Liver (tissue), 8 donors: ENCODE measurements at regions not wholly inside any gene's neighbourhood (a gene's known extent, or its start where the extent isn't known, plus 50 kb on each side); places are given as distances from the start of the nearest gene placed in this dataset.

ENCODE experiments used
- DNase-seq: peaks from one replicate; pipeline ENCODE4 v3.0.0-alpha.2; 2017; ENCODE audit warnings: low spot score
- H3K27ac ChIP-seq, 2 donors: one replicate each; pipeline ENCODE4 v1.7.0; 2013; ENCODE audit warnings: inconsistent platforms in 2 of 2, low read length in 2 of 2, control low read depth in 1 of 2, low read depth in 1 of 2, mild to moderate bottlenecking in 1 of 2
- H3K27me3 ChIP-seq, 4 donors: one replicate each; pipeline versions ENCODE4 v1.6.1 to v1.7.0; 2013; ENCODE audit warnings: low read length in 3 of 4, inconsistent platforms in 1 of 4, mild to moderate bottlenecking in 1 of 4, moderate library complexity in 1 of 4; ENCODE audit not compliant: control insufficient read depth in 4 of 4, insufficient read depth in 4 of 4
- H3K36me3 ChIP-seq, 4 donors: one replicate each; pipeline versions ENCODE4 v1.6.1 to v1.7.0; 2013; ENCODE audit warnings: low read length in 3 of 4, mild to moderate bottlenecking in 3 of 4, low read depth in 1 of 4, moderate library complexity in 1 of 4; ENCODE audit not compliant: control insufficient read depth in 4 of 4, insufficient read depth in 3 of 4
- H3K4me1 ChIP-seq, 4 donors: one replicate each; pipeline versions ENCODE4 v1.6.1 to v1.7.0; 2013; ENCODE audit warnings: low read length in 3 of 4, mild to moderate bottlenecking in 3 of 4, moderate library complexity in 1 of 4; ENCODE audit not compliant: control insufficient read depth in 4 of 4, insufficient read depth in 4 of 4
- H3K4me3 ChIP-seq, 3 donors: one replicate each; pipeline versions ENCODE4 v1.6.1 to v1.7.0; 2013; ENCODE audit warnings: low read length in 3 of 3, control low read depth in 1 of 3, low read depth in 1 of 3, mild to moderate bottlenecking in 1 of 3
- H3K9ac ChIP-seq, 2 donors: one replicate each; pipeline ENCODE4 v1.7.0; 2013; ENCODE audit warnings: low read length in 2 of 2, mild to moderate bottlenecking in 2 of 2, moderate library complexity in 2 of 2, control low read depth in 1 of 2, low read depth in 1 of 2
- H3K9me3 ChIP-seq, 4 donors: one replicate each; pipeline versions ENCODE4 v1.6.1 to v1.7.0; 2013; ENCODE audit warnings: low read length in 3 of 4; ENCODE audit not compliant: control insufficient read depth in 4 of 4
- EGR1 ChIP-seq, 2 donors: IDR thresholded peaks; 2 replicates each; pipeline ENCODE4 v1.6.1; 2016 to 2018; ENCODE audit warnings: antibody characterized with exemption in 2 of 2, low read depth in 2 of 2
- FOXA1 ChIP-seq: IDR thresholded peaks from 2 replicates; pipeline ENCODE4 v1.6.1; 2016; ENCODE audit warnings: antibody characterized with exemption
- FOXA2 ChIP-seq: IDR thresholded peaks from 2 replicates; pipeline ENCODE4 v1.6.1; 2016; ENCODE audit warnings: antibody characterized with exemption
- GABPA ChIP-seq, 2 donors: IDR thresholded peaks in 1 of 2; conservative IDR thresholded peaks in 1 of 2; 2 replicates each; pipeline ENCODE4 v1.6.1; 2016; ENCODE audit warnings: antibody characterized with exemption in 2 of 2, mild to moderate bottlenecking in 1 of 2, moderate library complexity in 1 of 2
- HNF4A ChIP-seq, 2 donors: conservative IDR thresholded peaks; 2 replicates each; pipeline ENCODE4 v1.6.1; 2016; ENCODE audit warnings: antibody characterized with exemption in 2 of 2, mild to moderate bottlenecking in 2 of 2
- HNF4G ChIP-seq: IDR thresholded peaks from 2 replicates; pipeline ENCODE4 v1.6.1; 2016; ENCODE audit warnings: antibody characterized with exemption
- JUND ChIP-seq, 2 donors: IDR thresholded peaks; 2 replicates each; pipeline ENCODE4 v1.6.1; 2016; ENCODE audit warnings: antibody characterized with exemption in 2 of 2
- NR2F2 ChIP-seq: IDR thresholded peaks from 2 replicates; pipeline ENCODE4 v1.6.1; 2016; ENCODE audit warnings: antibody characterized with exemption
- RAD21 ChIP-seq, 2 donors: IDR thresholded peaks; 2 replicates each; pipeline ENCODE4 v1.6.1; 2016; ENCODE audit warnings: antibody characterized with exemption in 2 of 2, mild to moderate bottlenecking in 2 of 2
- RXRA ChIP-seq, 2 donors: IDR thresholded peaks; 2 replicates each; pipeline ENCODE4 v1.6.1; 2017 to 2018; ENCODE audit warnings: antibody characterized with exemption in 2 of 2, mild to moderate bottlenecking in 1 of 2
- SP1 ChIP-seq: IDR thresholded peaks from 2 replicates; pipeline ENCODE4 v1.6.1; 2018; ENCODE audit warnings: antibody characterized with exemption, mild to moderate bottlenecking
- TAF1 ChIP-seq: conservative IDR thresholded peaks from 2 replicates; pipeline ENCODE4 v1.6.1; 2016; ENCODE audit warnings: antibody characterized with exemption, mild to moderate bottlenecking
- YY1 ChIP-seq: IDR thresholded peaks from 2 replicates; pipeline ENCODE4 v1.6.1; 2016; ENCODE audit warnings: antibody characterized with exemption, mild to moderate bottlenecking
- whole genome bisulfite sequencing: extraction: QIAGEN DNeasy Blood & Tissue Kit; methylation state at CpG from one replicate; pipeline ENCODE4 v1.1.7; 2013; 5-methylcytosine and 5-hydroxymethylcytosine counted together
- TF ChIP-seq, protein P1 (sequence below): fragments of 150-350 bp; IDR thresholded peaks from 2 replicates; pipeline ENCODE4 v1.5.1; 2017; ENCODE audit warnings: improper control_type of control experiment, low read depth, low read length; ENCODE audit not compliant: missing input control
- TF ChIP-seq, protein P2 (sequence below): IDR thresholded peaks from 2 replicates; pipeline ENCODE4 v1.6.1; 2016; ENCODE audit warnings: antibody characterized with exemption, mild to moderate bottlenecking
- TF ChIP-seq, protein P3 (sequence below): IDR thresholded peaks from 2 replicates; pipeline ENCODE4 v1.6.1; 2016; ENCODE audit warnings: antibody characterized with exemption
- TF ChIP-seq, protein P4 (sequence below): IDR thresholded peaks from 2 replicates; pipeline ENCODE4 v1.6.1; 2016; ENCODE audit warnings: antibody characterized with exemption
- TF ChIP-seq, protein P5 (sequence below): IDR thresholded peaks from 2 replicates; pipeline ENCODE4 v1.6.1; 2016; ENCODE audit warnings: antibody characterized with exemption
- donor health status: healthy.
- donor health status: healthy.
- donor health status: healthy.
- donor health status: healthy.
- donor health status: healthy.

DNA sequence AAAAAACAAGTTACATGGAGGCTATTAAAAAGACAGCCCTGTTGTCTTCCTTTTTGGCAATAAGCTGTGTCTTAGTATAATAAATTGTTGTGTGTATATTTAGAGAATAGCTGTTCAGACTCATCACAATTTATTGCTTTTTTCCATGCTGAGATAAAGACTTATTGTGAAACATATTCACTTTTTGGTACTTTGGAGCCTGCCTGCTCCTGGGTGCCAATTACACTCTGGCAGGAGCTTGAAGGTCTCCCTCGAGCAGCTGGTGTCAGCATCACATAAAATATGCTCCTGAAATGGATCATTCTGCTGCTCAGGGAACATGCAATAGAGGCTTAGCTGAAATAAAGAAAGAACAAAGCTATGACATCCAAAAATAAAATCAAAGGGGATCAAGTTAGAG is 211.6 kb upstream of the DKK2 start:
- no peak for DNase-seq
- Histone ChIP-seq H3K4me1 (no peaks in the 10 kb centered on the region), H3K36me3 (no peaks in the 10 kb centered on the region), H3K9ac (no peak overlapping the region), H3K9me3 (no peaks in the 10 kb centered on the region), H3K27me3 (no peaks in the 10 kb centered on the region), H3K27ac (no peak overlapping the region), H3K4me3 (no peak overlapping the region)
- WGBS, result 32% methylated on average over 1 of the region's 1 CpG
- TF ChIP-seq, protein P1, sequence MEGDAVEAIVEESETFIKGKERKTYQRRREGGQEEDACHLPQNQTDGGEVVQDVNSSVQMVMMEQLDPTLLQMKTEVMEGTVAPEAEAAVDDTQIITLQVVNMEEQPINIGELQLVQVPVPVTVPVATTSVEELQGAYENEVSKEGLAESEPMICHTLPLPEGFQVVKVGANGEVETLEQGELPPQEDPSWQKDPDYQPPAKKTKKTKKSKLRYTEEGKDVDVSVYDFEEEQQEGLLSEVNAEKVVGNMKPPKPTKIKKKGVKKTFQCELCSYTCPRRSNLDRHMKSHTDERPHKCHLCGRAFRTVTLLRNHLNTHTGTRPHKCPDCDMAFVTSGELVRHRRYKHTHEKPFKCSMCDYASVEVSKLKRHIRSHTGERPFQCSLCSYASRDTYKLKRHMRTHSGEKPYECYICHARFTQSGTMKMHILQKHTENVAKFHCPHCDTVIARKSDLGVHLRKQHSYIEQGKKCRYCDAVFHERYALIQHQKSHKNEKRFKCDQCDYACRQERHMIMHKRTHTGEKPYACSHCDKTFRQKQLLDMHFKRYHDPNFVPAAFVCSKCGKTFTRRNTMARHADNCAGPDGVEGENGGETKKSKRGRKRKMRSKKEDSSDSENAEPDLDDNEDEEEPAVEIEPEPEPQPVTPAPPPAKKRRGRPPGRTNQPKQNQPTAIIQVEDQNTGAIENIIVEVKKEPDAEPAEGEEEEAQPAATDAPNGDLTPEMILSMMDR, result no peak
- TF ChIP-seq NR2F2 (no peak), TAF1 (no peak), FOXA1 (no peak), GABPA (IDR thresholded peaks at IDR 0.05 in 1 of 2, conservative IDR thresholded peaks at IDR 0.05 in 1 of 2) (no peak), EGR1 (IDR thresholded peaks at IDR 0.05; ENCODE audit: low read depth in 2 of 2) (no peak), JUND (IDR thresholded peaks at IDR 0.05) (no peak), YY1 (no peak), RXRA (IDR thresholded peaks at IDR 0.05) (no peak), SP1 (no peak), FOXA2 (no peak), HNF4A (conservative IDR thresholded peaks at IDR 0.05) (no peak)
- TF ChIP-seq, protein P2, sequence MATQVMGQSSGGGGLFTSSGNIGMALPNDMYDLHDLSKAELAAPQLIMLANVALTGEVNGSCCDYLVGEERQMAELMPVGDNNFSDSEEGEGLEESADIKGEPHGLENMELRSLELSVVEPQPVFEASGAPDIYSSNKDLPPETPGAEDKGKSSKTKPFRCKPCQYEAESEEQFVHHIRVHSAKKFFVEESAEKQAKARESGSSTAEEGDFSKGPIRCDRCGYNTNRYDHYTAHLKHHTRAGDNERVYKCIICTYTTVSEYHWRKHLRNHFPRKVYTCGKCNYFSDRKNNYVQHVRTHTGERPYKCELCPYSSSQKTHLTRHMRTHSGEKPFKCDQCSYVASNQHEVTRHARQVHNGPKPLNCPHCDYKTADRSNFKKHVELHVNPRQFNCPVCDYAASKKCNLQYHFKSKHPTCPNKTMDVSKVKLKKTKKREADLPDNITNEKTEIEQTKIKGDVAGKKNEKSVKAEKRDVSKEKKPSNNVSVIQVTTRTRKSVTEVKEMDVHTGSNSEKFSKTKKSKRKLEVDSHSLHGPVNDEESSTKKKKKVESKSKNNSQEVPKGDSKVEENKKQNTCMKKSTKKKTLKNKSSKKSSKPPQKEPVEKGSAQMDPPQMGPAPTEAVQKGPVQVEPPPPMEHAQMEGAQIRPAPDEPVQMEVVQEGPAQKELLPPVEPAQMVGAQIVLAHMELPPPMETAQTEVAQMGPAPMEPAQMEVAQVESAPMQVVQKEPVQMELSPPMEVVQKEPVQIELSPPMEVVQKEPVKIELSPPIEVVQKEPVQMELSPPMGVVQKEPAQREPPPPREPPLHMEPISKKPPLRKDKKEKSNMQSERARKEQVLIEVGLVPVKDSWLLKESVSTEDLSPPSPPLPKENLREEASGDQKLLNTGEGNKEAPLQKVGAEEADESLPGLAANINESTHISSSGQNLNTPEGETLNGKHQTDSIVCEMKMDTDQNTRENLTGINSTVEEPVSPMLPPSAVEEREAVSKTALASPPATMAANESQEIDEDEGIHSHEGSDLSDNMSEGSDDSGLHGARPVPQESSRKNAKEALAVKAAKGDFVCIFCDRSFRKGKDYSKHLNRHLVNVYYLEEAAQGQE, result no peak
- TF ChIP-seq, protein P3, sequence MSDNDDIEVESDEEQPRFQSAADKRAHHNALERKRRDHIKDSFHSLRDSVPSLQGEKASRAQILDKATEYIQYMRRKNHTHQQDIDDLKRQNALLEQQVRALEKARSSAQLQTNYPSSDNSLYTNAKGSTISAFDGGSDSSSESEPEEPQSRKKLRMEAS, result no peak
- TF ChIP-seq, protein P4, sequence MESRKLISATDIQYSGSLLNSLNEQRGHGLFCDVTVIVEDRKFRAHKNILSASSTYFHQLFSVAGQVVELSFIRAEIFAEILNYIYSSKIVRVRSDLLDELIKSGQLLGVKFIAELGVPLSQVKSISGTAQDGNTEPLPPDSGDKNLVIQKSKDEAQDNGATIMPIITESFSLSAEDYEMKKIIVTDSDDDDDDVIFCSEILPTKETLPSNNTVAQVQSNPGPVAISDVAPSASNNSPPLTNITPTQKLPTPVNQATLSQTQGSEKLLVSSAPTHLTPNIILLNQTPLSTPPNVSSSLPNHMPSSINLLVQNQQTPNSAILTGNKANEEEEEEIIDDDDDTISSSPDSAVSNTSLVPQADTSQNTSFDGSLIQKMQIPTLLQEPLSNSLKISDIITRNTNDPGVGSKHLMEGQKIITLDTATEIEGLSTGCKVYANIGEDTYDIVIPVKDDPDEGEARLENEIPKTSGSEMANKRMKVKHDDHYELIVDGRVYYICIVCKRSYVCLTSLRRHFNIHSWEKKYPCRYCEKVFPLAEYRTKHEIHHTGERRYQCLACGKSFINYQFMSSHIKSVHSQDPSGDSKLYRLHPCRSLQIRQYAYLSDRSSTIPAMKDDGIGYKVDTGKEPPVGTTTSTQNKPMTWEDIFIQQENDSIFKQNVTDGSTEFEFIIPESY, result no peak
- TF ChIP-seq, protein P5, sequence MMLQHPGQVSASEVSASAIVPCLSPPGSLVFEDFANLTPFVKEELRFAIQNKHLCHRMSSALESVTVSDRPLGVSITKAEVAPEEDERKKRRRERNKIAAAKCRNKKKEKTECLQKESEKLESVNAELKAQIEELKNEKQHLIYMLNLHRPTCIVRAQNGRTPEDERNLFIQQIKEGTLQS, result no peak

DNA sequence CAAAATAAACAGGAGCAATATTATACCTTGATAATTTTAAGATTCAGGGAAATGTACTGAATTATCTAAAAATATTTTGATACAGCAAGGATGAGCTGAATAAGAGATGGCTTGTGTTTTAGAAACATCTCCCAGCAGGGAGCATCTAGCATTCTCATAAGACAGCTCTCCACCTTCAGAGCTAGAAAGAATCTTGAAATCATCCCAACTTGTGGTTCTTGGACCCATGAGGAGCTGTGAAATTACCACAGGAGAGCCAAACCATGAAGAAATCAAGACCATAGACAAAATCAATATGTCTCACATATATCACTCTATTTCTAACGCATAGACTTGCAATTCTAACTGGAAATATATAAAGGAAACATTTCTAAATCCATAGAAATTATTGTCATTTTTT is 210.6 kb upstream of the DKK2 start:
- Histone ChIP-seq H3K9me3 (no peaks in the 10 kb centered on the region), H3K4me3 (no peak overlapping the region), H3K27ac (no peak overlapping the region), H3K27me3 (no peaks in the 10 kb centered on the region), H3K9ac (no peak overlapping the region), H3K36me3 (no peaks in the 10 kb centered on the region), H3K4me1 (no peaks in the 10 kb centered on the region)
- WGBS, result 73% methylated on average over 1 of the region's 1 CpG
- TF ChIP-seq SP1 (no peak), NR2F2 (no peak), TAF1 (no peak), RAD21 (IDR thresholded peaks at IDR 0.05) (no peak), HNF4A (conservative IDR thresholded peaks at IDR 0.05) (no peak), JUND (IDR thresholded peaks at IDR 0.05) (no peak), GABPA (IDR thresholded peaks at IDR 0.05 in 1 of 2, conservative IDR thresholded peaks at IDR 0.05 in 1 of 2) (no peak), FOXA2 (no peak), RXRA (IDR thresholded peaks at IDR 0.05) (no peak), HNF4G (no peak), FOXA1 (no peak)
- TF ChIP-seq, protein P5, result no peak
- TF ChIP-seq, protein P4, result no peak
- TF ChIP-seq, protein P1, result no peak
- DNase-seq, result no peak
